KOPT-K1 (cell line): ENCODE measurements at regions not wholly inside any gene's neighbourhood (a gene's known extent, or its start where the extent isn't known, plus 50 kb on each side); places are given as distances from the start of the nearest gene placed in this dataset.

ENCODE experiments used
- H3K27ac ChIP-seq: fragments of 200-600 bp; sonication (generic); 2 replicates; pipeline ENCODE4 v1.5.1; 2016; ENCODE audit warnings: antibody characterized with exemption, mild to moderate bottlenecking, low read depth, low read length; ENCODE audit not compliant: poor library complexity, severe bottlenecking
- H3K36me3 ChIP-seq: fragments of 200-600 bp; sonication (generic); 2 replicates; pipeline ENCODE4 v1.5.1; 2017; ENCODE audit warnings: antibody characterized with exemption, mild to moderate bottlenecking, low read length, moderate library complexity; ENCODE audit not compliant: insufficient read depth
- H3K9me3 ChIP-seq: fragments of 200-600 bp; sonication (generic); 2 replicates; pipeline ENCODE4 v1.5.1; 2017; ENCODE audit warnings: antibody characterized with exemption, low read length, mild to moderate bottlenecking; ENCODE audit not compliant: insufficient read depth, poor library complexity, severe bottlenecking

GRCh38 chr10:128851726-128852125 is 615.3 kb upstream of the MGMT start:
- no peaks in the 10 kb centered on the region for H3K36me3 ChIP-seq
- no peak overlapping the region for H3K27ac ChIP-seq
- H3K9me3 ChIP-seq = no peaks in the 10 kb centered on the region

GRCh38 chr10:128852449-128852848 is 614.6 kb upstream of the MGMT start:
- Histone ChIP-seq H3K9me3 (no peaks in the 10 kb centered on the region), H3K36me3 (no peaks in the 10 kb centered on the region), H3K27ac (no peak overlapping the region)

GRCh38 chr10:128852902-128853301 is 614.1 kb upstream of the MGMT start:
- Histone ChIP-seq H3K27ac (no peak overlapping the region), H3K9me3 (no peaks in the 10 kb centered on the region), H3K36me3 (no peaks in the 10 kb centered on the region)

GRCh38 chr10:128853537-128853936 is 613.5 kb upstream of the MGMT start:
- Histone ChIP-seq H3K27ac (no peak overlapping the region), H3K9me3 (no peaks in the 10 kb centered on the region), H3K36me3 (no peaks in the 10 kb centered on the region)

GRCh38 chr10:128854204-128854603 is 612.8 kb upstream of the MGMT start:
- no peaks in the 10 kb centered on the region for H3K36me3 ChIP-seq
- H3K27ac ChIP-seq = no peak overlapping the region
- no peaks in the 10 kb centered on the region for H3K9me3 ChIP-seq

- H3K9me3 ChIP-seq = no peaks in the 10 kb centered on the region
- no peaks in the 10 kb centered on the region for H3K36me3 ChIP-seq
- H3K27ac ChIP-seq = no peak overlapping the region
Observed at GRCh38 chr10:128854963-128855362, 612.1 kb upstream of the MGMT start.

GRCh38 chr10:128855618-128856428 is 611.2 kb upstream of the MGMT start:
- no peaks in the 10 kb centered on the region for H3K9me3 ChIP-seq
- H3K27ac ChIP-seq = no peak overlapping the region
- H3K36me3 ChIP-seq = no peaks in the 10 kb centered on the region

GRCh38 chr10:128859738-128860386 is 607.2 kb upstream of the MGMT start:
- Histone ChIP-seq H3K27ac (no peak overlapping the region), H3K9me3 (no peaks in the 10 kb centered on the region), H3K36me3 (no peaks in the 10 kb centered on the region)

GRCh38 chr10:128860574-128860973 is 606.5 kb upstream of the MGMT start:
- no peak overlapping the region for H3K27ac ChIP-seq
- no peaks in the 10 kb centered on the region for H3K9me3 ChIP-seq
- H3K36me3 ChIP-seq = no peaks in the 10 kb centered on the region

GRCh38 chr10:128861018-128861901 is 605.8 kb upstream of the MGMT start:
- Histone ChIP-seq H3K36me3 (no peaks in the 10 kb centered on the region), H3K27ac (no peak overlapping the region), H3K9me3 (no peaks in the 10 kb centered on the region)

GRCh38 chr10:128863411-128863810 is 603.6 kb upstream of the MGMT start:
- Histone ChIP-seq H3K27ac (no peak overlapping the region), H3K9me3 (no peaks in the 10 kb centered on the region), H3K36me3 (no peaks in the 10 kb centered on the region)

GRCh38 chr10:128863823-128864405 is 603.1 kb upstream of the MGMT start:
- Histone ChIP-seq H3K9me3 (no peaks in the 10 kb centered on the region), H3K36me3 (no peaks in the 10 kb centered on the region), H3K27ac (no peak overlapping the region)

GRCh38 chr10:128864554-128865295 is 602.3 kb upstream of the MGMT start:
- Histone ChIP-seq H3K9me3 (no peaks in the 10 kb centered on the region), H3K36me3 (no peaks in the 10 kb centered on the region), H3K27ac (no peak overlapping the region)

GRCh38 chr10:128865436-128866195 is 601.4 kb upstream of the MGMT start:
- no peaks in the 10 kb centered on the region for H3K9me3 ChIP-seq
- no peaks in the 10 kb centered on the region for H3K36me3 ChIP-seq
- H3K27ac ChIP-seq = no peak overlapping the region
